ENCODE measurements at regions not wholly inside any gene's neighbourhood (a gene's known extent, or its start where the extent isn't known, plus 50 kb on each side); places are given as distances from the start of the nearest gene placed in this dataset.

DNA sequence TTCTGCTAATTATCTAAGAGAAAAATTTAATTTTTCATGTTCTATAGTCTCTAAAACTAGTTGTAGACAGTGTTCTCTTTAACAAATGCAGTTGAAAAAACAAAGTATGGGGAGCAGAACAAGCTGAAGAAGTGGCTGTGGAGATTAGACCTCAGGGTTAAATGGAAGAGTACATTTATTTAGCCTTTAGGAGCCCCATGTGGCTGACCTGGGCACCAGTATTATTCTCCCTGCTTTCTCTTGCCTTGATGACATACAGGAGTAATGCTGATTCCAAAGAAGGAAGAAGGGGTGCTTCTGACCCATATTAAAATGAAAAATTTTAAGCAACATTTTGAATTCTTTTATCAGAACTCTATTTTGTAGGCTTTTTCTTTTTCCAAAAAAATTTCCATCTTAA is 312.3 kb upstream of the RIOK2 start:
- no peaks in the 10 kb centered on the region for H3K9me3 ChIP-seq (ENCODE audit: insufficient read depth, low read depth, low read length)

GRCh38 chr5:97496037-97496436 is 313.0 kb upstream of the RIOK2 start:
- no peaks in the 10 kb centered on the region for H3K9me3 ChIP-seq (ENCODE audit: insufficient read depth, low read depth, low read length)
- H3K4ac ChIP-seq (ENCODE audit: low read depth, low read length) = no peak overlapping the region
- no peak overlapping the region for H2AFZ ChIP-seq (ENCODE audit: insufficient read depth, low read length, poor library complexity)
- WGBS (ENCODE audit: extremely low coverage, insufficient coverage, insufficient read length) = no CpG with 5 or more reads among the region's 2 CpGs
- H3K4me1 ChIP-seq (ENCODE audit: control insufficient read depth in 1 of 2, insufficient read depth in 2 of 2, low read length in 2 of 2) = no peaks in the 10 kb centered on the region
- no peaks in the 10 kb centered on the region for H3K79me2 ChIP-seq (ENCODE audit: control insufficient read depth, insufficient read depth, low read length, poor library complexity)
- no peaks in the 10 kb centered on the region for H3K79me1 ChIP-seq (ENCODE audit: low read length)
- no peak overlapping the region for H2BK120ac ChIP-seq (ENCODE audit: insufficient read depth, low read length, poor library complexity)
- H2BK5ac ChIP-seq (ENCODE audit: low read depth, low read length, poor library complexity) = no peak overlapping the region
- no peak overlapping the region for H3K18ac ChIP-seq (ENCODE audit: low read length)
- no peak overlapping the region for H3K27ac ChIP-seq (ENCODE audit: low read depth, low read length)
- no peaks in the 10 kb centered on the region for H3K36me3 ChIP-seq (ENCODE audit: control insufficient read depth in 1 of 2, insufficient read depth in 2 of 2, low read length in 2 of 2)
- H4K8ac ChIP-seq (ENCODE audit: low read depth, low read length) = no peak overlapping the region
- no peak overlapping the region for H3K4me2 ChIP-seq (ENCODE audit: low read length)
- no peaks in the 10 kb centered on the region for H3K27me3 ChIP-seq (ENCODE audit: insufficient read depth, low read length)
- H3K9ac ChIP-seq (ENCODE audit: low read length) = no peak overlapping the region
- no peak overlapping the region for H3K4me3 ChIP-seq (ENCODE audit: low read depth, low read length)
- no peak overlapping the region for H2BK12ac ChIP-seq (ENCODE audit: low read length)
- H3K14ac ChIP-seq (ENCODE audit: low read length) = no peak overlapping the region
- H4K12ac ChIP-seq (ENCODE audit: low read depth, low read length) = no peak overlapping the region
- DNase-seq = no peak
- H4K91ac ChIP-seq (ENCODE audit: low read depth, low read length) = no peak overlapping the region
- no peak overlapping the region for H2AK5ac ChIP-seq (ENCODE audit: low read length)
- H3K23ac ChIP-seq (ENCODE audit: low read length) = no peak overlapping the region

More for the DNA sequence above, 312.3 kb upstream of the RIOK2 start:
- no peak overlapping the region for H4K91ac ChIP-seq (ENCODE audit: low read depth, low read length)
- H2BK120ac ChIP-seq (ENCODE audit: insufficient read depth, low read length, poor library complexity) = no peak overlapping the region
- no peaks in the 10 kb centered on the region for H3K27me3 ChIP-seq (ENCODE audit: insufficient read depth, low read length)
- H3K23ac ChIP-seq (ENCODE audit: low read length) = no peak overlapping the region
- H2AFZ ChIP-seq (ENCODE audit: insufficient read depth, low read length, poor library complexity) = no peak overlapping the region
- no peaks in the 10 kb centered on the region for H3K79me2 ChIP-seq (ENCODE audit: control insufficient read depth, insufficient read depth, low read length, poor library complexity)
- no peak overlapping the region for H2AK5ac ChIP-seq (ENCODE audit: low read length)
- H2BK5ac ChIP-seq (ENCODE audit: low read depth, low read length, poor library complexity) = no peak overlapping the region
- no peaks in the 10 kb centered on the region for H3K4me1 ChIP-seq (ENCODE audit: control insufficient read depth in 1 of 2, insufficient read depth in 2 of 2, low read length in 2 of 2)
- no peaks in the 10 kb centered on the region for H3K36me3 ChIP-seq (ENCODE audit: control insufficient read depth in 1 of 2, insufficient read depth in 2 of 2, low read length in 2 of 2)
- no peaks in the 10 kb centered on the region for H3K79me1 ChIP-seq (ENCODE audit: low read length)
- no peak overlapping the region for H3K18ac ChIP-seq (ENCODE audit: low read length)
- H3K4me2 ChIP-seq (ENCODE audit: low read length) = no peak overlapping the region
- no peak overlapping the region for H3K27ac ChIP-seq (ENCODE audit: low read depth, low read length)
- no peak overlapping the region for H3K14ac ChIP-seq (ENCODE audit: low read length)
- H3K4ac ChIP-seq (ENCODE audit: low read depth, low read length) = no peak overlapping the region
- no peak overlapping the region for H2BK12ac ChIP-seq (ENCODE audit: low read length)
- no peak overlapping the region for H3K4me3 ChIP-seq (ENCODE audit: low read depth, low read length)
- DNase-seq = no peak
- H4K12ac ChIP-seq (ENCODE audit: low read depth, low read length) = no peak overlapping the region
- no peak overlapping the region for H4K8ac ChIP-seq (ENCODE audit: low read depth, low read length)
- H3K9ac ChIP-seq (ENCODE audit: low read length) = no peak overlapping the region

DNA sequence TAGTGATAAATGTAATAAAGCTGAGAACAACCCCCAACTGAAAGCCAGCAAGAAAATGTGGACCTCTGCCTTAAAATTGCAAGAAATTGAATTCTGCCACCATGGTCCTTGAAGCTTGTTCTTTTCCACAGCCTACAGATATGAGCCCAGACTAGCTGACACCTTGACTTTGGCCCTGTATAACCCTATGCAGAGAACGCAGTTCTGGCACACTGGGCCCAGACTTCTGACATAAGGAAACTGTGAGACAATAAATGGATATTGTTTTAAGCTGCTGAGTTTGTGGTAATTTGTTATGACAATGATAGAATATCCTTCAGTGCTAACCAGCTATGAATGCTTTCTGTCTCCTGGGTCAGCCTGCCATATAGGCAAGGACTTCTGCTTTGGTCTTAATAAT is 315.6 kb upstream of the RIOK2 start:
- Histone ChIP-seq H3K9me3 (ENCODE audit: insufficient read depth, low read depth, low read length) (no peaks in the 10 kb centered on the region), H4K8ac (ENCODE audit: low read depth, low read length) (no peak overlapping the region), H2BK12ac (ENCODE audit: low read length) (no peak overlapping the region), H3K79me1 (ENCODE audit: low read length) (no peaks in the 10 kb centered on the region), H3K14ac (ENCODE audit: low read length) (no peak overlapping the region), H3K27me3 (ENCODE audit: insufficient read depth, low read length) (no peaks in the 10 kb centered on the region), H3K4me3 (ENCODE audit: low read depth, low read length) (no peak overlapping the region), H3K27ac (ENCODE audit: low read depth, low read length) (no peak overlapping the region), H3K23ac (ENCODE audit: low read length) (no peak overlapping the region), H2AK5ac (ENCODE audit: low read length) (no peak overlapping the region), H4K91ac (ENCODE audit: low read depth, low read length) (no peak overlapping the region), H3K4me1 (ENCODE audit: control insufficient read depth in 1 of 2, insufficient read depth in 2 of 2, low read length in 2 of 2) (no peaks in the 10 kb centered on the region), H3K18ac (ENCODE audit: low read length) (no peak overlapping the region), H2BK120ac (ENCODE audit: insufficient read depth, low read length, poor library complexity) (no peak overlapping the region), H2AFZ (ENCODE audit: insufficient read depth, low read length, poor library complexity) (no peak overlapping the region), H2BK5ac (ENCODE audit: low read depth, low read length, poor library complexity) (no peak overlapping the region), H3K9ac (ENCODE audit: low read length) (no peak overlapping the region), H4K12ac (ENCODE audit: low read depth, low read length) (no peak overlapping the region), H3K4ac (ENCODE audit: low read depth, low read length) (no peak overlapping the region), H3K36me3 (ENCODE audit: control insufficient read depth in 1 of 2, insufficient read depth in 2 of 2, low read length in 2 of 2) (no peaks in the 10 kb centered on the region), H3K79me2 (ENCODE audit: control insufficient read depth, insufficient read depth, low read length, poor library complexity) (no peaks in the 10 kb centered on the region), H3K4me2 (ENCODE audit: low read length) (no peak overlapping the region)
- DNase-seq = no peak
- no CpG with 5 or more reads among the region's 1 CpG for WGBS (ENCODE audit: extremely low coverage, insufficient coverage, insufficient read length)

GRCh38 chr5:97499605-97500004 is 316.6 kb upstream of the RIOK2 start:
- Histone ChIP-seq H4K12ac (ENCODE audit: low read depth, low read length) (no peak overlapping the region), H3K27me3 (ENCODE audit: insufficient read depth, low read length) (no peaks in the 10 kb centered on the region), H3K14ac (ENCODE audit: low read length) (no peak overlapping the region), H2BK5ac (ENCODE audit: low read depth, low read length, poor library complexity) (no peak overlapping the region), H4K8ac (ENCODE audit: low read depth, low read length) (no peak overlapping the region), H3K18ac (ENCODE audit: low read length) (no peak overlapping the region), H2BK12ac (ENCODE audit: low read length) (no peak overlapping the region), H2BK120ac (ENCODE audit: insufficient read depth, low read length, poor library complexity) (no peak overlapping the region), H3K4me3 (ENCODE audit: low read depth, low read length) (no peak overlapping the region), H3K4me1 (ENCODE audit: control insufficient read depth in 1 of 2, insufficient read depth in 2 of 2, low read length in 2 of 2) (no peaks in the 10 kb centered on the region), H3K27ac (ENCODE audit: low read depth, low read length) (no peak overlapping the region), H3K9ac (ENCODE audit: low read length) (no peak overlapping the region), H3K36me3 (ENCODE audit: control insufficient read depth in 1 of 2, insufficient read depth in 2 of 2, low read length in 2 of 2) (no peaks in the 10 kb centered on the region), H3K4ac (ENCODE audit: low read depth, low read length) (no peak overlapping the region), H3K9me3 (ENCODE audit: insufficient read depth, low read depth, low read length) (no peaks in the 10 kb centered on the region), H3K79me1 (ENCODE audit: low read length) (no peaks in the 10 kb centered on the region), H3K4me2 (ENCODE audit: low read length) (no peak overlapping the region), H3K23ac (ENCODE audit: low read length) (no peak overlapping the region), H4K91ac (ENCODE audit: low read depth, low read length) (no peak overlapping the region), H3K79me2 (ENCODE audit: control insufficient read depth, insufficient read depth, low read length, poor library complexity) (no peaks in the 10 kb centered on the region), H2AK5ac (ENCODE audit: low read length) (no peak overlapping the region), H2AFZ (ENCODE audit: insufficient read depth, low read length, poor library complexity) (no peak overlapping the region)
- no CpG with 5 or more reads among the region's 6 CpGs for WGBS (ENCODE audit: extremely low coverage, insufficient coverage, insufficient read length)
- DNase-seq = peak in 1 of 2 donors; percentile 6
